DOHH2 (cell line): ENCODE measurements at regions not wholly inside any gene's neighbourhood (a gene's known extent, or its start where the extent isn't known, plus 50 kb on each side); places are given as distances from the start of the nearest gene placed in this dataset.

Source experiments
- EZH2phosphoT487 ChIP-seq: fragments of 200-600 bp; sonication (generic); IDR thresholded peaks from 2 replicates; pipeline ENCODE4 v1.6.1; 2017; ENCODE audit warnings: borderline replicate concordance, mild to moderate bottlenecking, antibody characterized with exemption, low read length, moderate library complexity, mixed read lengths
- TF ChIP-seq, protein P1 (sequence below): fragments of 200-600 bp; sonication (generic); IDR thresholded peaks from one replicate; pipeline ENCODE4 v1.5.1; 2014; ENCODE audit warnings: antibody characterized with exemption, mild to moderate bottlenecking, low read depth, low read length; ENCODE audit not compliant: poor library complexity, severe bottlenecking

- TF ChIP-seq, protein P1, sequence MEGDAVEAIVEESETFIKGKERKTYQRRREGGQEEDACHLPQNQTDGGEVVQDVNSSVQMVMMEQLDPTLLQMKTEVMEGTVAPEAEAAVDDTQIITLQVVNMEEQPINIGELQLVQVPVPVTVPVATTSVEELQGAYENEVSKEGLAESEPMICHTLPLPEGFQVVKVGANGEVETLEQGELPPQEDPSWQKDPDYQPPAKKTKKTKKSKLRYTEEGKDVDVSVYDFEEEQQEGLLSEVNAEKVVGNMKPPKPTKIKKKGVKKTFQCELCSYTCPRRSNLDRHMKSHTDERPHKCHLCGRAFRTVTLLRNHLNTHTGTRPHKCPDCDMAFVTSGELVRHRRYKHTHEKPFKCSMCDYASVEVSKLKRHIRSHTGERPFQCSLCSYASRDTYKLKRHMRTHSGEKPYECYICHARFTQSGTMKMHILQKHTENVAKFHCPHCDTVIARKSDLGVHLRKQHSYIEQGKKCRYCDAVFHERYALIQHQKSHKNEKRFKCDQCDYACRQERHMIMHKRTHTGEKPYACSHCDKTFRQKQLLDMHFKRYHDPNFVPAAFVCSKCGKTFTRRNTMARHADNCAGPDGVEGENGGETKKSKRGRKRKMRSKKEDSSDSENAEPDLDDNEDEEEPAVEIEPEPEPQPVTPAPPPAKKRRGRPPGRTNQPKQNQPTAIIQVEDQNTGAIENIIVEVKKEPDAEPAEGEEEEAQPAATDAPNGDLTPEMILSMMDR, result no peak
- TF ChIP-seq EZH2phosphoT487, result no peak
These were observed 57.4 kb upstream of the CLCN4 start for GRCh38 chrX:10099411-10099810.
